HepG2 (cell line): ENCODE measurements at regions not wholly inside any gene's neighbourhood (a gene's known extent, or its start where the extent isn't known, plus 50 kb on each side); places are given as distances from the start of the nearest gene placed in this dataset.

ENCODE experiments used
- ATAC-seq: fragments of 200-7000 bp; cut with Tn5 transposase; 3 replicates; pipeline ENCODE4 v1.9.1; 2020; ENCODE audit warnings: mild to moderate bottlenecking, moderate library complexity
- BruUV-seq: library from RNA; stranded (reverse); fragments of 400-500 nt; replicated peaks from 2 replicates; lab custom pipeline; 2021; lab: Mats Ljungman, UMichigan
- CTCF ChIA-PET: fragments of 300-600 bp; formaldehyde crosslinking; extraction: SDS; loops from one replicate; lab custom pipeline; 2021; ENCODE audit warnings: low total read pairs, inconsistent platforms, low intra/inter-chr PET ratio; lab: Yijun Ruan, JAX
- POLR2A ChIA-PET: fragments of 350-600 bp; sonication (Branson Sonifier 250); formaldehyde crosslinking; loops from one replicate; lab custom pipeline; 2020; ENCODE audit warnings: antibody characterized with exemption, inconsistent platforms; lab: Yijun Ruan, JAX
- DNase-seq: peaks from one replicate; pipeline ENCODE4 v3.0.0-alpha.2; 2015; ENCODE audit warnings: low spot score
- FAIRE-seq: peaks from 3 replicates; lab custom pipeline; 2011; peaks lifted over from hg19 to GRCh38; lab: Jason Lieb, UNC
- H2AFZ ChIP-seq: one replicate; pipeline ENCODE4 v1.6.1; 2011; ENCODE audit warnings: low read length, inconsistent platforms
- H3K27ac ChIP-seq: fragments of 300-600 bp; 3 replicates; pipeline ENCODE4 v1.8.0; 2011; ENCODE audit warnings: mixed run types, mild to moderate bottlenecking, mixed read lengths, low read length, inconsistent platforms; ENCODE audit not compliant: insufficient read depth; ENCODE audit errors: extremely low read length
- H3K27me3 ChIP-seq, 2 experiments: fragments of 200-600 bp in 1 of 2; 2 replicates in 1 of 2; 3 replicates in 1 of 2; pipeline versions ENCODE4 v1.6.0 to v1.8.0; 2011; ENCODE audit warnings: low read length in 2 of 2, mild to moderate bottlenecking in 2 of 2, moderate library complexity in 2 of 2, inconsistent platforms in 1 of 2; ENCODE audit not compliant: insufficient read depth in 2 of 2, control insufficient read depth in 1 of 2
- H3K36me3 ChIP-seq, 2 experiments: fragments of 200-600 bp in 1 of 2; replicated peaks in 1 of 2; 2 replicates in 1 of 2; 3 replicates in 1 of 2; pipeline versions ENCODE4 v1.5.1 to v1.8.0; 2011; ENCODE audit warnings: low read length in 2 of 2, inconsistent platforms in 1 of 2; ENCODE audit not compliant: insufficient read depth in 2 of 2, control insufficient read depth in 1 of 2
- H3K4me1 ChIP-seq: 2 replicates; pipeline ENCODE4 v1.5.1; 2012; ENCODE audit warnings: low read length, inconsistent platforms; ENCODE audit not compliant: insufficient read depth
- H3K4me2 ChIP-seq: 2 replicates; pipeline ENCODE4 v1.6.0; 2011; ENCODE audit warnings: low read depth, low read length, inconsistent platforms
- H3K4me3 ChIP-seq, 3 experiments: fragments of 200-600 bp in 1 of 3; sonication (generic), shearing (Covaris generic) in 1 of 3; replicated peaks in 1 of 3; 2 replicates each; pipeline ENCODE4 v1.5.1; 2011 to 2016; ENCODE audit warnings: low read length in 3 of 3, inconsistent platforms in 2 of 3, low read depth in 2 of 3, mild to moderate bottlenecking in 2 of 3, control low read depth in 1 of 3, mixed read lengths in 1 of 3; ENCODE audit not compliant: insufficient read depth in 1 of 3
- H3K79me2 ChIP-seq: one replicate; pipeline ENCODE4 v1.6.1; 2011; ENCODE audit warnings: low read length, inconsistent platforms; ENCODE audit not compliant: insufficient read depth
- H3K9ac ChIP-seq: 2 replicates; pipeline ENCODE4 v1.6.0; 2011; ENCODE audit warnings: mild to moderate bottlenecking, low read depth, low read length, inconsistent platforms; ENCODE audit not compliant: insufficient read depth
- H3K9me3 ChIP-seq: 2 replicates; pipeline ENCODE4 v1.5.1; 2012; ENCODE audit warnings: mild to moderate bottlenecking, low read length
- H4K20me1 ChIP-seq: 2 replicates; pipeline ENCODE4 v1.6.0; 2011; ENCODE audit warnings: inconsistent platforms, mild to moderate bottlenecking, low read length, moderate library complexity; ENCODE audit not compliant: insufficient read depth
- BHLHE40 ChIP-seq: IDR thresholded peaks from 2 replicates; pipeline ENCODE4 v1.6.1; 2011; ENCODE audit warnings: low read length, improper control_type of control experiment
- BORCS8-MEF2B ChIP-seq: sonication (generic); formaldehyde crosslinking; IDR thresholded peaks from 2 replicates; pipeline ENCODE4 v1.8.0; 2022; ENCODE audit warnings: mild to moderate bottlenecking, missing genetic modification reagents
- EEA1 ChIP-seq: sonication (generic); formaldehyde crosslinking; IDR thresholded peaks from 2 replicates; pipeline ENCODE4 v1.5.1; 2020; ENCODE audit warnings: mild to moderate bottlenecking, missing genetic modification reagents, borderline replicate concordance
- FOXC1 ChIP-seq: sonication (generic); formaldehyde crosslinking; IDR thresholded peaks from 2 replicates; pipeline ENCODE4 v1.8.0; 2022; ENCODE audit warnings: mild to moderate bottlenecking, missing genetic modification reagents, borderline replicate concordance
- KLF11 ChIP-seq: IDR thresholded peaks from 2 replicates; pipeline ENCODE4 v1.6.1; 2016; ENCODE audit warnings: missing compliant biosample characterization
- LBX2 ChIP-seq: sonication (generic); formaldehyde crosslinking; IDR thresholded peaks from 2 replicates; pipeline ENCODE4 v1.5.0; 2020; ENCODE audit warnings: missing genetic modification reagents, mild to moderate bottlenecking, borderline replicate concordance
- SAFB2 ChIP-seq: sonication (generic); formaldehyde crosslinking; IDR thresholded peaks from 2 replicates; pipeline ENCODE4 v1.5.1; 2020; ENCODE audit warnings: missing genetic modification reagents, low read depth, mild to moderate bottlenecking, borderline replicate concordance
- SETDB1 ChIP-seq: sonication (generic); formaldehyde crosslinking; IDR thresholded peaks from 2 replicates; pipeline ENCODE4 v1.5.1; 2020; ENCODE audit warnings: missing genetic modification reagents, mild to moderate bottlenecking, borderline replicate concordance
- SMARCC2 ChIP-seq: fragments of 450-650 bp; IDR thresholded peaks from 2 replicates; pipeline ENCODE4 v1.6.1; 2017; ENCODE audit warnings: antibody characterized with exemption, mild to moderate bottlenecking
- TOPORS ChIP-seq: sonication (generic); formaldehyde crosslinking; IDR thresholded peaks from 2 replicates; pipeline ENCODE4 v1.8.0; 2023; ENCODE audit warnings: mild to moderate bottlenecking, missing genetic modification reagents
- TRIM24 ChIP-seq: sonication (generic); formaldehyde crosslinking; IDR thresholded peaks from 2 replicates; pipeline ENCODE4 v1.8.0; 2022; ENCODE audit warnings: mild to moderate bottlenecking, missing genetic modification reagents
- TSC22D2 ChIP-seq: sonication (generic); formaldehyde crosslinking; IDR thresholded peaks from 2 replicates; pipeline ENCODE4 v1.5.1; 2020; ENCODE audit warnings: missing genetic modification reagents, mild to moderate bottlenecking, borderline replicate concordance
- ZNF136 ChIP-seq: sonication (generic); formaldehyde crosslinking; IDR thresholded peaks from 2 replicates; pipeline ENCODE4 v1.8.1; 2022; ENCODE audit warnings: low read depth, mild to moderate bottlenecking, moderate library complexity, missing genetic modification reagents
- ZNF20 ChIP-seq: sonication (generic); formaldehyde crosslinking; IDR thresholded peaks from 2 replicates; pipeline ENCODE4 v1.4.0; 2020; ENCODE audit warnings: mild to moderate bottlenecking, moderate library complexity, missing genetic modification reagents
- ZNF205 ChIP-seq: IDR thresholded peaks from 2 replicates; pipeline ENCODE4 v1.6.1; 2018; ENCODE audit warnings: missing biosample characterization, missing genetic modification reagents
- ZNF260 ChIP-seq: sonication (generic); formaldehyde crosslinking; IDR thresholded peaks from 2 replicates; pipeline ENCODE4 v1.4.0; 2020; ENCODE audit warnings: missing genetic modification reagents, low read depth, mild to moderate bottlenecking, borderline replicate concordance
- ZNF564 ChIP-seq: sonication (generic); formaldehyde crosslinking; IDR thresholded peaks from 2 replicates; pipeline ENCODE4 v1.8.1; 2023; ENCODE audit warnings: mild to moderate bottlenecking, missing genetic modification reagents
- ZNF569 ChIP-seq: sonication (generic); formaldehyde crosslinking; IDR thresholded peaks from 2 replicates; pipeline ENCODE4 v1.5.0; 2020; ENCODE audit warnings: mild to moderate bottlenecking, missing genetic modification reagents, moderate library complexity, borderline replicate concordance
- WGBS: methylation state at CpG from one replicate; pipeline ENCODE4 v1.1.6; 2017; ENCODE audit warnings: low lambda C conversion rate; 5-methylcytosine and 5-hydroxymethylcytosine counted together
- in situ Hi-C: cut with HindIII; loops from 2 replicates; pipeline ENCODE4 v1.10.0; 2017; ENCODE audit warnings: low pct_unique_long_range_greater_than_20kb; ENCODE audit not compliant: extremely low pct_ligation_motif_present
- intact Hi-C: fragments of 100-400 bp; cut with micrococcal nuclease; formaldehyde crosslinking; loops from one replicate; pipeline ENCODE4 v1.10.0; 2022; ENCODE audit not compliant: unreplicated experiment
- TF ChIP-seq, protein P1 (sequence below), 2 experiments: fragments of 450-650 bp in 1 of 2; sonication (generic) in 1 of 2; formaldehyde crosslinking; IDR thresholded peaks; 2 replicates each; pipeline versions ENCODE4 v1.5.0 to v1.8.0; 2020 to 2022; ENCODE audit warnings: mild to moderate bottlenecking in 1 of 2, missing genetic modification reagents in 1 of 2

- intact Hi-C loops, result loop anchor here (5.0 kb wide), 1 partner anchor 232 kb away; no protein-coding TSS in a partner anchor
- no peaks in the 10 kb centered on the region for H3K36me3 ChIP-seq
- no peak for DNase-seq
- H4K20me1 ChIP-seq, result no peaks in the 10 kb centered on the region
- H3K4me2 ChIP-seq, result no peak overlapping the region
- H3K27ac ChIP-seq, result no peak overlapping the region
- no peak for FAIRE-seq
- WGBS, result 4% methylated on average over 1 of the region's 1 CpG
- no peaks in the 10 kb centered on the region for H3K79me2 ChIP-seq
- CTCF ChIA-PET, result no interaction called here
- no peak for ATAC-seq
- TF ChIP-seq FOXC1 (no peak), SAFB2 (CRISPR knock-in tag) (no peak), ZNF136 (CRISPR knock-in tag) (no peak), EEA1 (CRISPR knock-in tag) (no peak), TRIM24 (no peak), SETDB1 (CRISPR knock-in tag) (no peak), BHLHE40 (no peak), KLF11 (CRISPR knock-in tag) (no peak), LBX2 (CRISPR knock-in tag) (no peak), SMARCC2 (no peak), BORCS8-MEF2B (CRISPR knock-in tag) (no peak), ZNF20 (CRISPR knock-in tag) (no peak), ZNF569 (no peak), ZNF205 (CRISPR knock-in tag) (no peak), ZNF260 (CRISPR knock-in tag) (no peak), TSC22D2 (CRISPR knock-in tag) (no peak), TOPORS (CRISPR knock-in tag) (no peak), ZNF564 (no peak)
- TF ChIP-seq, protein P1, sequence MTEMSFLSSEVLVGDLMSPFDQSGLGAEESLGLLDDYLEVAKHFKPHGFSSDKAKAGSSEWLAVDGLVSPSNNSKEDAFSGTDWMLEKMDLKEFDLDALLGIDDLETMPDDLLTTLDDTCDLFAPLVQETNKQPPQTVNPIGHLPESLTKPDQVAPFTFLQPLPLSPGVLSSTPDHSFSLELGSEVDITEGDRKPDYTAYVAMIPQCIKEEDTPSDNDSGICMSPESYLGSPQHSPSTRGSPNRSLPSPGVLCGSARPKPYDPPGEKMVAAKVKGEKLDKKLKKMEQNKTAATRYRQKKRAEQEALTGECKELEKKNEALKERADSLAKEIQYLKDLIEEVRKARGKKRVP (CRISPR knock-in tag; IDR thresholded peaks at IDR 0.05), result no peak
- H3K9ac ChIP-seq, result no peak overlapping the region
- in situ Hi-C loops, result no loop called here
- peaks cover 11% of the 10 kb centered on the region; the same call in 1 of the 2 replicates for H3K9me3 ChIP-seq
- POLR2A ChIA-PET, result no interaction called here
- BruUV-seq, result no TSS peak
- H2AFZ ChIP-seq, result no peak overlapping the region
- no peak overlapping the region for H3K4me3 ChIP-seq
- H3K4me1 ChIP-seq, result no peaks in the 10 kb centered on the region
- H3K27me3 ChIP-seq, result no peaks in the 10 kb centered on the region
These were observed 1536.2 kb upstream of the CDH9 start for GRCh38 chr5:28574606-28575005.
